ENCODE measurements at regions not wholly inside any gene's neighbourhood (a gene's known extent, or its start where the extent isn't known, plus 50 kb on each side); places are given as distances from the start of the nearest gene placed in this dataset.

DNA sequence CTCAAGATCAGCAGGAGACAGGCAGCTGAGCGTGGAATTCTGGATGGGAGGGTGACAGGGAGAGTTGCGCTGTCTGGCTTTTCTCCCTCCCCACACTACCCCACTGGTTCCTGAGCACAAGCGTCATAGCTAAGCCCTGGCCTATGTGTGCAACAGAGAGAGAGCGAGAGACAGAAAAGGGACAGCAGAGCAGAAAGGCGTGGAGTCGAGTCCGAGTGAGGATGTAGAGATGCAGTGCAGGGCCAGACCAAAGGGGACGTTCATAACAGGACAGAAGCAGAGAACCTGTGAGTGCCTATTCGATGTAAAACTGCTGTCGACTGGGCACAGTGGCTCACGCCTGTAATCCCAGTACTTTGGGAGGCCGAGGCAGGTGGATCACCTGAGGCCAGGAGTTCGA lies 94.0 kb upstream of the TMEM45B start:
- TF ChIP-seq EP300 (conservative IDR thresholded peaks at IDR 0.05; ENCODE audit: poor library complexity, severe bottlenecking): no peak
- TF ChIP-seq, protein P1, sequence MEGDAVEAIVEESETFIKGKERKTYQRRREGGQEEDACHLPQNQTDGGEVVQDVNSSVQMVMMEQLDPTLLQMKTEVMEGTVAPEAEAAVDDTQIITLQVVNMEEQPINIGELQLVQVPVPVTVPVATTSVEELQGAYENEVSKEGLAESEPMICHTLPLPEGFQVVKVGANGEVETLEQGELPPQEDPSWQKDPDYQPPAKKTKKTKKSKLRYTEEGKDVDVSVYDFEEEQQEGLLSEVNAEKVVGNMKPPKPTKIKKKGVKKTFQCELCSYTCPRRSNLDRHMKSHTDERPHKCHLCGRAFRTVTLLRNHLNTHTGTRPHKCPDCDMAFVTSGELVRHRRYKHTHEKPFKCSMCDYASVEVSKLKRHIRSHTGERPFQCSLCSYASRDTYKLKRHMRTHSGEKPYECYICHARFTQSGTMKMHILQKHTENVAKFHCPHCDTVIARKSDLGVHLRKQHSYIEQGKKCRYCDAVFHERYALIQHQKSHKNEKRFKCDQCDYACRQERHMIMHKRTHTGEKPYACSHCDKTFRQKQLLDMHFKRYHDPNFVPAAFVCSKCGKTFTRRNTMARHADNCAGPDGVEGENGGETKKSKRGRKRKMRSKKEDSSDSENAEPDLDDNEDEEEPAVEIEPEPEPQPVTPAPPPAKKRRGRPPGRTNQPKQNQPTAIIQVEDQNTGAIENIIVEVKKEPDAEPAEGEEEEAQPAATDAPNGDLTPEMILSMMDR (IDR thresholded peaks at IDR 0.05; ENCODE audit: poor library complexity, severe bottlenecking): no peak
- no peak for TF ChIP-seq RAD21 (conservative IDR thresholded peaks at IDR 0.05)
- TF ChIP-seq POLR2AphosphoS5 (IDR thresholded peaks at IDR 0.05): no peak
- no peak for TF ChIP-seq MXI1 (conservative IDR thresholded peaks at IDR 0.05; ENCODE audit: poor library complexity, severe bottlenecking)
- TF ChIP-seq EZH2 (IDR thresholded peaks at IDR 0.05; ENCODE audit: borderline replicate concordance, insufficient read depth, low read length, poor library complexity, severe bottlenecking): no peak
- TF ChIP-seq, protein P2, sequence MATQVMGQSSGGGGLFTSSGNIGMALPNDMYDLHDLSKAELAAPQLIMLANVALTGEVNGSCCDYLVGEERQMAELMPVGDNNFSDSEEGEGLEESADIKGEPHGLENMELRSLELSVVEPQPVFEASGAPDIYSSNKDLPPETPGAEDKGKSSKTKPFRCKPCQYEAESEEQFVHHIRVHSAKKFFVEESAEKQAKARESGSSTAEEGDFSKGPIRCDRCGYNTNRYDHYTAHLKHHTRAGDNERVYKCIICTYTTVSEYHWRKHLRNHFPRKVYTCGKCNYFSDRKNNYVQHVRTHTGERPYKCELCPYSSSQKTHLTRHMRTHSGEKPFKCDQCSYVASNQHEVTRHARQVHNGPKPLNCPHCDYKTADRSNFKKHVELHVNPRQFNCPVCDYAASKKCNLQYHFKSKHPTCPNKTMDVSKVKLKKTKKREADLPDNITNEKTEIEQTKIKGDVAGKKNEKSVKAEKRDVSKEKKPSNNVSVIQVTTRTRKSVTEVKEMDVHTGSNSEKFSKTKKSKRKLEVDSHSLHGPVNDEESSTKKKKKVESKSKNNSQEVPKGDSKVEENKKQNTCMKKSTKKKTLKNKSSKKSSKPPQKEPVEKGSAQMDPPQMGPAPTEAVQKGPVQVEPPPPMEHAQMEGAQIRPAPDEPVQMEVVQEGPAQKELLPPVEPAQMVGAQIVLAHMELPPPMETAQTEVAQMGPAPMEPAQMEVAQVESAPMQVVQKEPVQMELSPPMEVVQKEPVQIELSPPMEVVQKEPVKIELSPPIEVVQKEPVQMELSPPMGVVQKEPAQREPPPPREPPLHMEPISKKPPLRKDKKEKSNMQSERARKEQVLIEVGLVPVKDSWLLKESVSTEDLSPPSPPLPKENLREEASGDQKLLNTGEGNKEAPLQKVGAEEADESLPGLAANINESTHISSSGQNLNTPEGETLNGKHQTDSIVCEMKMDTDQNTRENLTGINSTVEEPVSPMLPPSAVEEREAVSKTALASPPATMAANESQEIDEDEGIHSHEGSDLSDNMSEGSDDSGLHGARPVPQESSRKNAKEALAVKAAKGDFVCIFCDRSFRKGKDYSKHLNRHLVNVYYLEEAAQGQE (IDR thresholded peaks at IDR 0.05; ENCODE audit: borderline replicate concordance): no peak
- no peak for TF ChIP-seq SMC3 (conservative IDR thresholded peaks at IDR 0.05; ENCODE audit: poor library complexity)
- no peak for TF ChIP-seq TAF1 (IDR thresholded peaks at IDR 0.05; ENCODE audit: low read depth)
